Fibroblast of skin of right biceps (primary cell): ENCODE measurements at regions not wholly inside any gene's neighbourhood (a gene's known extent, or its start where the extent isn't known, plus 50 kb on each side); places are given as distances from the start of the nearest gene placed in this dataset.

Experiments
- DNase-seq: peaks from one replicate; pipeline ENCODE4 v3.0.0-alpha.2; 2013

DNA sequence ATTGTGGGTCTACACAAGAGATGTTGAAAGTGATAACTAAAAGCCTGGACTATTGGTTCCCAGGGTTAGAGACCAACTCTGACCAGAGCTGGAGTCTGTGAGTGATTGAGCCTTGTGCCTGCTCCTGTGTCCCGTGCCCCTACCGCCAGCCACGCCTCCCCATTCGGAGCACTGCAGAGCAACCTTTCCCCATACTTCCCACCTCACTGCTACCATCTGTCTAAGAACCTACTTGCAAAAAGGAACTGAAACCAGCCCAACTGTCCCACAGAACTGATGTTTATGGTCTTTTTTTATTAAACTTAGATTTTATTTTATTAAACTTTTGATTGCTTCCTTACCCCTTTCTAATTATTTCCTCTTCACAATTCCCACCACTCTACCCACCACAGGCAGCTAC, 300.3 kb upstream of the MGAT5 start:
- no peak for DNase-seq

- no peak for DNase-seq
Measured at GRCh38 chr2:133954636-133955035, 299.2 kb upstream of the MGAT5 start.

DNA sequence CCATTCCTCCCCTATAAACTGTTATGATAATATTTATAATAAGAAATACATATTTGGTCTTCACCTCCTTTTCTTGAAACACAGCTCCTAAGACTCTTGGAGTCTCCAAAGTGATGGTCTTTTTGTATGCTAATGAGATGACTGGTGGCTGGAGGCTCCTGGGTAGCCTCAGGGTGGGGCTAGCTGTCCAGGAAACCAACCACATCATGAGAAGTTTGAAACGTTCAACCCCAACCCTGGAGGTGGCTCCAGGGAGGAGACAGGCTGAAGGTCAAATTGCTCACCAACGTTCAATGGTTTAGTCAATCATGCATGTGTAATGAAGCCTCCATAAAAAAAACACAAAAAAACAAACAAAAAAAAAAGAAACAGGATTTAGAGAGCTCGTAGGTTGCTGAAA, 298.7 kb upstream of the MGAT5 start:
- no peak for DNase-seq

GRCh38 chr2:133956434-133956935, 297.4 kb upstream of the MGAT5 start:
- no peak for DNase-seq

- DNase-seq: no peak
Measured at GRCh38 chr2:133957724-133958480, 296.0 kb upstream of the MGAT5 start.

DNA sequence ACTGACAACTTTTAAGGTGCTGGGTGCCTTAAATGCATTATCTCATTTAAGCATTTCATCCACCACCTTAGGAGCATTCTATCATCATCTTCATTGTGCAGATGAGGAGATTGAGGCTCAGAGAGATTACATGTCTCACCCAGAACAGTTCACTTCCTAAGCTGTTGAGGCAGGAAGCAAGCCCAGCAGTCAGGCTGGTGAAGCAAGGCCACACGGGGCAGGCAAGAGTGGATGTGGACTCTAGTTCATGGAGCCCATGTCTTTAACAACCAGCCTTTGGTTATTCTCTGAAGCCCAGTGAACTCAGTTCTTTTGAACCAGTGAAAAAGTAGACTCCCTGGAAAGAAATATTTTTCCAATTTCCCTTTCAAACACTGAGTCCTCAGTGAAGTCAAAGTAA, 294.8 kb upstream of the MGAT5 start:
- no peak for DNase-seq

GRCh38 chr2:133966720-133967304, 287.1 kb upstream of the MGAT5 start:
- no peak for DNase-seq

- no peak for DNase-seq
Measured at GRCh38 chr2:133967326-133967725, 286.5 kb upstream of the MGAT5 start.

- DNase-seq: no peak
Measured at GRCh38 chr2:133968446-133968845, 285.4 kb upstream of the MGAT5 start.

GRCh38 chr2:133970641-133971040, 283.2 kb upstream of the MGAT5 start:
- no peak for DNase-seq

GRCh38 chr2:133972297-133972696, 281.6 kb upstream of the MGAT5 start:
- no peak for DNase-seq

DNA sequence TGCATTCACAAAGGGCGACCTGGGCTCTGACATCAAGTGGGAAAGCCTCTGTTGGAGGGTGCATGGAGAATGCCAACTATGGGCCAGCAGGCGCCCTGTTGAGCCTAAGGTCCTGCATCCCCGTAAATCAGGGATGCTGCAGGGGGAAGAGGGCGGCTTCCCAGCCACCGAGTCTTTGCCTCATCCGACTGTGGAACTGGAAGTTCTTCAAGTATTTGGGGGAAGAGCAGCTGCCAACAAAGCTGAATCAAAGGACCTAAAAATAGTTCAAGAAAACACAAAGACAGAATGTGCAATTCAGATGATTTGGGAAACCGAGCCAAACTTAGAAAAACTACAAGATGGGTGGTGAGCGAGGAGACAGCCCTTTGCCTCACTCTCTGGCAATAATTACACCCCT, 281.1 kb upstream of the MGAT5 start:
- peak; percentile 46 for DNase-seq

- no peak for DNase-seq
Measured at GRCh38 chr2:133974353-133974752, 279.5 kb upstream of the MGAT5 start.

- no peak for DNase-seq
Measured at GRCh38 chr2:133975135-133975534, 278.7 kb upstream of the MGAT5 start.

GRCh38 chr2:133975676-133976428, 278.0 kb upstream of the MGAT5 start:
- no peak for DNase-seq

DNA sequence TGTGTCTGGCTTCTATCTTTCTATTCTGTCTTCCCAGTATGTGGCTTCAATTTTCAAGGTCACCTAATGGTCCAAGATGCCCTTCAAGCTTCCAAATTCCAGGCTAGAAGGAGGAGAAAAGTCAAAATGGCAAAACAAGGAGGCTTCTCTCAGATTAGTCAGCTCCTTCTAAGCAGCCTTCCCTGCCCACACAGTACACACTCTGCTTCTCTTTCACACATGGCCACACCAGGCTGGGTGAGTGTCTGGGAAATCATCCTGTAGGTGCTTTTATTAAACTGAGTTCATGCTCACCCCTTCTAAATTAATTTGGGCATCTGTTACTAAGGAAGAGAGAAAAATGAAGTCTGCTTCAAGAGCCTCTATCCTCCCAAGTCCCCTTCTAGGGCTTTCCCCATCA, 277.2 kb upstream of the MGAT5 start:
- no peak for DNase-seq

DNA sequence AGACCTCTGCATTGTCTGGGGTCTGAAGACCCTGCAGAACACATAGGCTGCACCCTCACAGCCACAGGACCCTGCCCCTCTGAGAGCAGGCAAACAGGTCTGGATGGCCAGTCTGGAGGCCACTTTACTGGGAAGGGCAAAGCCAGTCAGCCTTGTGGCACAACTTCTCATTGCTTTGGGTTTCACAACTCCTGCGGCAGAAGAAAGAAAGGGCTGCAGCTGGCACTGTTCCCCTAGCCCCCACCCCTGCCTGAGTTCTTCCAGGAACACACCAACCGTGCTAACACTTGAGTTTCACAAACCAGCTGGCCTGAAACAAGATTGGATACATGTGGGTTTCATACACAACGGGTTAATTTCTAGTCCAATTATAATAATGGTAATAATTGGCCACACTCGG, 276.5 kb upstream of the MGAT5 start:
- no peak for DNase-seq

DNA sequence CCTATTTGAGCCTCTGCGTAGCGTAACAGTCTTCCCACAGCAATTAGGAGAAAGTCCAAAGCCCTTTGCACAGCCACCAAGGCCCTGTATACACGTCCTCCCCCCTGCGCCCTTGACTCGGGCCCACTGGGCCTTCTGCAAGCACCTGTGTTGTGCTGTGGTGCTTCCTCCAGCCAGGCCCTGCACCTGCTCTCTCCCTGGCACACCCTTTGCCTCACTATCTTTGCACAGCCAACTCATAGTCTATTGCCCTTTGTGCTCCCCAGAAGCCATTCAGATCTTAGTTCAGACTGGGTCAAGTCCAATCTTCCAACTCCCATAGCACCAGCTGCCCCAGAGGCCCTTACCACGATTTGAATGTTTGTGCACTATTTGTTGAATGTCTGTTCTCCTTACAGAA, 271.6 kb upstream of the MGAT5 start:
- no peak for DNase-seq

DNA sequence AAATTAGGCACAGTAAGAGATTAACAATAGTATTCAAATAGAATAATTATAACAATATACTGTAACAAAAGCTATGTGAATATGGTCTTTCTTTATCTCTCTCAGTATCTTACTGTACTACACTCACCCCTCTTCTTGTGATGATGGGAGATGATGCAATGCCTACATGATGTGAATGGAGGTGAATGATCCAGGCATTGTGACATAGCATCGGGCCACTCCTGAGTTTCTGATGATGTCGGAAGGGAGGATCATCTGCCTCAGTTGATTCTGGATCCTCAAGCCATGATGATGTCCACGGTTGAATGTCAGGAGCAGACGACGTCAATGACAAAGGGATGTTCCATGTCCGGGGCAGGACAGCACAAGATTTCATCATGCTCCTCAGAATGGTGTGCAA, 268.3 kb upstream of the MGAT5 start:
- no peak for DNase-seq

DNA sequence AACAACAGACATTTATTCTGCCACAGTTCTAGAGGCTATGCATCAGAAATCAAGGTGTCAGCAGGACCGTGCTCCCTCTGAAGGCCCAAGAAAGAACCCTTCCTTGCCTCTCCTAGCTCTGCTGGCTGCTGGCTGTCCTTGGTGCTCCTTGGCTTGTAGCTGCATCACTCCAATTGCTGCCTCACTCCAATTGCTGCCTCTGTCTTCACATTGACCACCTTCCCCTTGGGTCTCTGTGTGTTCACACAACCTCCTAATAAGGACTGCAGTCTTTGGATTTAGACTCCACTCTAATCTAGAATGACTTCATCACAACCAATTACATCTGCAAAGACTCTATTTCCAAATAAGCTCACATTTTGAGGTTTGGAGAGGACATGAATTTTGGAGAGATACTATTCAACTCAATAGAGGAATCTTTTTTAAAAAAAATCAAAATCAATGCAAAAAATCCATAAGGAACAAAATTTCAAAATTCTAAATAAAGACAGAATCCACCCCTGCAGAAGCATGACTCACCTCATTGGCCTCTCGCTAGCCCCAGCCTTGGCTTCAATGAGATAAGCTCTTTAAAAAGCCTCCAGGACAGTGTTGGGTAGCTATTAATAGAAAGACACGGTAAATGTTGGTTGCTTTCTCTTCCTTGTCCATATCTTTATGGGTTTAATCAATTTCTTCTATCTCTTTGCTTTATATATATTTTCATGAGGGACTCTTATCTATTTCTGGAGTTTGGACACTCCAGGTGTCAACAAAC, 267.6 kb upstream of the MGAT5 start:
- peak; percentile 51 for DNase-seq

GRCh38 chr2:133986881-133987795, 266.7 kb upstream of the MGAT5 start:
- DNase-seq: no peak

DNA sequence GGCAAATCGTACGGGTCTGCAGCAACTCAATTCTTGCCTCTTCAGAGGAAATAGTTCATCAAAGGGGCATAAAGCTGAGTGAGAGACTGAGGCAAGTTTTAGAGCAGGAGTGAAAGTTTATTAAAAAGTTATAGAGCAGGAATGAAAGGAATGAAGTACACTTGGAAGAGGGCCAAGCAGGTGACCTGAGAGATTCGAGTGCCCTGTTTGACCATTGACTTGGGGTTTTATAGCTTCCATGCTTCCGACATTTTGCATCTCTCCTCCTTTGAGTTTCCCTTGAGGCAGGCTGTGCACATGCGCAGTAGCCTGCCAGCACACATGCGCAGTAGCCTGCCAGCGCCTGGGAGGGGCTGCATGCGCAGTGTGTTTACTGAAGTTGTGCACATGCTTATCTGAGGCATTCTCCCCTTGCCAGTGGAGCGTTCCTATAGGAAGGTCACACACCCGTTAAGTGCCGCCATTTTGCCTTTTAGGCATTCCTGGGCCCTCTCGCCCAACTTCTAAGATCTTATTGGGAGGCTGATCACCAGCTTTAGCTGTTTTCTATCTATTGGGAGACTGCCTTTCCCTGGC, 265.5 kb upstream of the MGAT5 start:
- no peak for DNase-seq
